Neural cell (in vitro differentiated cells): ENCODE measurements at regions not wholly inside any gene's neighbourhood (a gene's known extent, or its start where the extent isn't known, plus 50 kb on each side); places are given as distances from the start of the nearest gene placed in this dataset.

Source experiments
- CTCF ChIP-seq: fragments of 450-650 bp; IDR thresholded peaks from 2 replicates; pipeline ENCODE4 v1.5.1; 2014; ENCODE audit warnings: antibody characterized with exemption, mild to moderate bottlenecking, moderate library complexity; ENCODE audit not compliant: poor library complexity, severe bottlenecking
- TAF1 ChIP-seq: IDR thresholded peaks from 2 replicates; pipeline ENCODE4 v1.6.1; 2012; ENCODE audit warnings: low read depth

- TF ChIP-seq CTCF (no peak), TAF1 (no peak)
Measured at GRCh38 chr7:15922002-15922401, 235.5 kb upstream of the MEOX2 start.
